ENCODE measurements at regions not wholly inside any gene's neighbourhood (a gene's known extent, or its start where the extent isn't known, plus 50 kb on each side); places are given as distances from the start of the nearest gene placed in this dataset.

DNA sequence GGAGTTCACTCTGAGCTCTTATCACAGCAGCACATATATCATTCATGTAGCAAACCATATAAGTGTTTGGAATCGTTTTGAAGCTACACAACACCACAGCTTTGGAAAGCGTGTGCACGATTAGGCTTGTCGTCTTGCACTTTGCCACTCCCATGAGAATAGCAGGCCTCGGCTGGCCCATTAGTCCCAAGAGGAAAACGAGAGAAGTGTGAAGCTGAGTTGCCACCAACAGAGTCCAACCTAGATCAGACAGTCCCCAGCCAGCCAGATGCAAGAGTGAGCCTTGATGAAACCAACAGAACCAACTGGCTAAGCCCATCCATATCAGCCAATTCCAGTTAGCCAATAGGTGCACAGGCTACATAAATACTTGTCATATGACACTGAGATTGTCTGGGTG lies 238.4 kb downstream of the C1orf94 start:
- DNase-seq: peak; percentile 43

GRCh38 chr1:34418166-34418565 lies 241.5 kb downstream of the C1orf94 start:
- no peak for DNase-seq

GRCh38 chr1:34419663-34420136 lies 243.0 kb downstream of the C1orf94 start:
- no peak for DNase-seq

- no peak for DNase-seq
These were observed 248.3 kb downstream of the C1orf94 start for GRCh38 chr1:34425046-34425445.

DNA sequence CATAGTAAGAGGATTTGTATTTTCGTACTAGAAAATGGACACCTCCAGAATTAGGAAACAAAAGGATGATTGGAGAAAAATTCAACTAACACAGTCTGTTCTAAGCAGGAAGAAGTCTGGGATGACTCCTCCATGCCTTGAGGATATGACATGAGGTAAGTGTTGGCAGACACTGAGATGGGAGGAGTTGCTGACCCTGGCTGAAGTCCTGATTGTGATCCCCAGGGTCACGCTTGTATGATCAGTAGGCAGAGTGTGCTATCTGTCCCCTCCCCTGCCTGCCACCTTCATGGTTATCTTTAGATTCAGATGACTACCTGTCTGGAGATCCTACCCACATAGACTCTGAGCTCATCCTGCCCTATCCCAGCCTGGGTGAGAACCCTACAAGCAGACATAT lies 249.1 kb downstream of the C1orf94 start:
- no peak for DNase-seq

DNA sequence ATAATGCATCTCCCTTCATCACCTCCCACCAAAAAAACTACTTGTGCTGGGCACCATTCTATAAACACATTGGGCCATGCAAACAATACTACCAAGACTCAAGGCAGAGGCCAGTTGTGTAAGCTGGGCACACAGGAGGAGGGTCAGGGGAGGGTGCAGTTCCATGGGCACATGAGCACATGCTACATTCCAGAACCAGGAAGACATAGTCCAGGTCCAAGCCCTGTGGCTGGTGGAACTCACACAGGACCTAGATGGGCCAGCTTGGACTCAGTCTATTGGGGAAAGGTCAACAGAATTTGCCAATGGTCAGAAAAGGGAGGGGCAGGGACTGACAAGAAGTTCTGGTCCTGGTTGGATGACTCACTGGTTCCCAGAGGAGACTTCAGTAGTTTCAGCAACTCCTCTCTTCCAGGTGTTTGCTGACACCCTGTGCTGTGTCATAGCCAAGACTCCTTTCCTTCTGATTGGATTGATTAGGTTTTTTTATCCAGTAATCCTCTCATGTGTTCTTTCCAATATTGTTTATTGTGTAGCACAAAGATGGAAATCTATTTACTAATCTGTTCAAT lies 249.7 kb downstream of the C1orf94 start:
- no peak for DNase-seq

- no peak for DNase-seq
These were observed 250.5 kb downstream of the C1orf94 start for GRCh38 chr1:34427170-34427569.

- no peak for DNase-seq
These were observed 256.4 kb downstream of the C1orf94 start for GRCh38 chr1:34433099-34433498.

GRCh38 chr1:34436836-34437235 lies 260.1 kb downstream of the C1orf94 start:
- no peak for DNase-seq

DNA sequence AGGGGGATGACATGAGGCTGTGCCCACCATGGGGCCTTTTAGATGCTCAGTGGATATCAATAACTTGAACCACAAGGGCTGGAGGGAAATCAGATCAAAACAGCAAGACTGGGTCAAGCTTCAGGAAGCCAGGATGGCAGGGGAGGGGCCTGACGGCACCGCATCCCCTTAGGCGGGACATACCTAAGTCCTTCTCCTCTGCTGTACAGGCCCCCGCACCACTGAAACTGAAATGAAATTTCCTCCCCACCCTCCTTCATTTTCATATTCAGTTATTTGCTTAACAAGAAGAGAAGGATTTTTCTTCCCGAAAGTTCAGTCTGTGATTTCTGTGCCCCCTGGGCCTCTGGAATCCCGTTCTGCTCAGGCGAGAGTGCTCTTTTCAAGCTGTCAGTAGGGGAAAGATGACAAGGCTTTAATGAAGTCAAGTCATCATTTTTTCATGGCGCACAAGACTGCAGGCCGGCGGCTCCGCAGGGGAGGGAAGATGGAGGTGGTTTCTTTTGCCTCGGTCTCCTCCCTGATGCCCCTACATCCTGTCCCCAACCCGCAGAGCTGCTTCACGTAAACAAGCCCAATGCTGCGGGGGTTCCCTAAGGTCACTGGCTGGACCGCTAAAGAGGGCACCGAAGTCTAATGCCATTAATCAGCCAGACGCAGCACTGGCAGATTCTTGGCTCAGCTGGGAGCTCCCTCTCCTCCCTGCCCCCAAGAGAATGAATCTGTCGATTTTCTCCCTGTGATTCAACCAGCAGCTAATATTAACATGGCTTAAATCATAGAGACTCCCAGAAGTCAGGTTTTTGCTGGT lies 264.8 kb downstream of the C1orf94 start:
- no peak for DNase-seq

DNA sequence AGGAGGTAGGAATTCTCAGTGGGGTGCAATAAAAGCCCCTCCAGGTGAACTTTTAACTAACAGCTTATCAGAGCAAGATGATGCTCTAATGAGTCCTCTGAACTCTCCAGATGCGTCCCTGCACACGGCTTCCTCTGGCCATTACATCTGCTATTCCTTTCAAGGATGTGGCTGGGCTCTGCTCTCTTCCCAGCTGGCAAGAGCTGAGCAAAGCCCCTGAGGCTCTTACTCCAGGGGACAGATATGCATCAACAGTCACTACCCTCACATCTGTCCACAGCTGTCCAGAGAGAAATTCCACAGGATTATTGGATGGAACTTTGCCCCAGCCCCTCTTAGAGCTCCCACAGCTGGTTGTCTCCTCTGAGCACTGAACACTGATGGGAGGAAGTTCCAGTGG lies 267.8 kb downstream of the C1orf94 start:
- no peak for DNase-seq

GRCh38 chr1:34450325-34450724 lies 273.6 kb downstream of the C1orf94 start:
- DNase-seq: no peak

DNA sequence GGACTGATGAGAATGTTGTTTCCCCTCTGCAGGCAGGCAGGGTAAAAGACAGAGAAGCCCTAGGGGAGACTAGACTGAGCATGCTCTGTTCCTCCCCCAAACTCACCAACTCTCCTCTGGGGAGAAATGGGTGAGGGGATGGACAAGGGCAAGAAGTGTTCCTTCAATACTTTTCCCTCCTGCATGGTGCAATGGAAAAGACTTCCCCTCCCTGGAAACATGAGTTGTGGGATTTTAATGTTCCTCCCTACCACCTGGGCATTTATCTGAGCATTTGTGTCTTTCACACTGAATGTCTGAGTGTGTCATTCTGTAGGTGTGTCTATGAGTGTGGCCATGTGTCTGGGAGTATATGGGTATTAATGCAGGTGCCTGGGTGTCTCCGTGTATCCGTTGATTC lies 275.7 kb downstream of the C1orf94 start:
- no peak for DNase-seq

DNA sequence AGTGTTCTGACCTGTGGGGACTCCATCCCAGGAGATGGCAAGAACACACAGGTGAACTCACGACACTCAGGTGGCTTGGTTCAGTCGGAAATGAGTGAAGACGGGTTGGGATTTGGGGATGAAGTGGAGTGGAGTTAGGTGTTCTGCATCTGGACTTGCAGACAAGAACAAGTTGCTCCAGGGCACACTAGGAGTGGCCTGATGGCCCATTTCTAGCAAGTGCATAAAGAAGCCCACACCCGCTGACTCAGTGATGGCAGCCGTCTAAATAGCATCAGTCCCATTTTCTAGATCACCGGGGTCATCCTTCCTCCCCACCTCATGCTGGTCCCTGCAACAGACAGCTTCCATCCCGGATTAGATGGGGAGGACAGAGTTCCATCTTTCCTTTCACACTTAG lies 278.4 kb downstream of the C1orf94 start:
- DNase-seq: no peak

GRCh38 chr1:34460193-34460592 lies 283.5 kb downstream of the C1orf94 start:
- DNase-seq: no peak

GRCh38 chr1:34470401-34470800 lies 284.4 kb upstream of the GJB5 start:
- DNase-seq: no peak

GRCh38 chr1:34474566-34474965 lies 280.3 kb upstream of the GJB5 start:
- DNase-seq: no peak

DNA sequence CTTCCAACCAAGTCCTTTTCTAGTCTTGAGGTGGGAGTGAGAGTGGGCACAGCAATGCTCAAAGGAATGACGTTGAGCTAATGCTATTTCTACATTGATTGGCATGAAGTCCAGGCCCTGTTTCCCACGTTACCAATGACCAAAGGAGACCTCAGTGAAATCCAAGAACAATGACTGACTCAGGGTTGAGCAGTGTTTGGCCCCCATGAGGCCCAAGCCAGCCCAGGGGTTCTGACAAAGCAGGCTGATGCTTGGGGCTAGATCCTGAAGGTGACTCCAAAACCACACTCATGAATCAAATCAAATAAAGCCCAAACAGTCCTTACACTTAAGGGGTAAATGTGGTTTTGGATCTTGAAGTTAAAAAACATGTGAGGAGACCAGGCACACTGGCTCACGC lies 278.5 kb upstream of the GJB5 start:
- DNase-seq: no peak

- no peak for DNase-seq
These were observed 277.2 kb upstream of the GJB5 start for GRCh38 chr1:34477632-34478141.

- DNase-seq: no peak
These were observed 276.3 kb upstream of the GJB5 start for GRCh38 chr1:34478515-34479076.

DNA sequence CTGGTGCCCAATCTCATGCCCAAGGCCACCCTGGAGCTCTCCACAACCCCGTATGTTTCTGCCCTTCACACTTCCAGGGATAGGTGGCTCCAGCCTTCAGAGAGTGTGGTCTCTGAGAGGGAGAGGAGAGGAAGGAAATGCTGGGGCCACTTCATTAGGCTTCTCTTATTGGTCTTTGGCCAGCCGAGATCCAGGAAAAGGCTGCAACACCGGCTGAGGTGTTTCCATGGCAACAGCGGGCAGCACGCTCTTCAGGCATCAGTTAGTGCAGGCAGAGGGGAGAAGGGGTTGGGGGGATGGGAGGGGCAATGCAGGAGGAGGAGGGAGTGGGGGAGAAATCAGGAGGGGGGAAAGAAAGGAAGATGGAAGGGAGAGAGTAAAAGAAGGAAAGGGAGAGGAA lies 275.1 kb upstream of the GJB5 start:
- DNase-seq: no peak

GRCh38 chr1:34488080-34488708 lies 266.7 kb upstream of the GJB5 start:
- DNase-seq: no peak

DNA sequence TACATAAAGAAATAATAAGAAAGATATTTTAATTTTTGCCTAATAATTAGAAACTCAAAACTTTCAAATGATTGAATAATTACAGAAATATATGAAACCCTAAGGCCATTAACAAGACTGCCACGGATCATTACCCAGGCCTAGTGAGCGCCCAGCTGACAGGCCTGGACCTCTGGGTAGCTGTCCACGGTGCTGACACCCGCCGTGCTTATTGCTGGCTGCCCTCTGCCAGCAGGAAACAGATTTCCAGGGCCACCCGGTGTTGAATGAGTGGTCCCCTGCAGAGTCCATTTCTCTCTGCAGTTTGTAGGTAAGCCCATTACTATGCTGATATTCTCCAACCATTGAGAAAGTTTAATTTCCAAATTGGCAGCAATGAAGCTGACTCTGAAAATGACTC lies 254.4 kb upstream of the GJB5 start:
- no peak for DNase-seq

GRCh38 chr1:34511802-34512201 lies 243.0 kb upstream of the GJB5 start:
- DNase-seq: no peak
